Endothelial cell (in vitro differentiated cells): ENCODE measurements at regions not wholly inside any gene's neighbourhood (a gene's known extent, or its start where the extent isn't known, plus 50 kb on each side); places are given as distances from the start of the nearest gene placed in this dataset.

Experiments used
- DNase-seq: peaks from one replicate; pipeline ENCODE4 v3.0.0; 2021; ENCODE audit warnings: low spot score
- H3K27ac Mint-ChIP-seq: one replicate; pipeline ENCODE4 v1.8.0; 2021; ENCODE audit warnings: mixed read lengths, inconsistent platforms; ENCODE audit not compliant: unreplicated experiment
- H3K27me3 Mint-ChIP-seq: one replicate; pipeline ENCODE4 v1.8.0; 2021; ENCODE audit warnings: mild to moderate bottlenecking, moderate library complexity, mixed read lengths, inconsistent platforms; ENCODE audit not compliant: unreplicated experiment
- H3K36me3 Mint-ChIP-seq: one replicate; pipeline ENCODE4 v1.8.0; 2021; ENCODE audit warnings: mild to moderate bottlenecking, low read depth, mixed read lengths, inconsistent platforms; ENCODE audit not compliant: unreplicated experiment
- H3K4me1 Mint-ChIP-seq: one replicate; pipeline ENCODE4 v1.8.0; 2021; ENCODE audit warnings: mild to moderate bottlenecking, mixed read lengths, inconsistent platforms; ENCODE audit not compliant: unreplicated experiment
- H3K4me3 Mint-ChIP-seq: one replicate; pipeline ENCODE4 v1.8.0; 2021; ENCODE audit warnings: mild to moderate bottlenecking, mixed read lengths, inconsistent platforms; ENCODE audit not compliant: unreplicated experiment
- H3K9me3 Mint-ChIP-seq: one replicate; pipeline ENCODE4 v1.8.0; 2021; ENCODE audit warnings: mixed read lengths, inconsistent platforms; ENCODE audit not compliant: unreplicated experiment
- TF ChIP-seq, protein P1 (sequence below): fragments of 200-600 bp; sonication (generic); IDR thresholded peaks from one replicate; pipeline ENCODE4 v1.5.0; 2021; ENCODE audit warnings: antibody characterized with exemption; ENCODE audit not compliant: unreplicated experiment

DNA sequence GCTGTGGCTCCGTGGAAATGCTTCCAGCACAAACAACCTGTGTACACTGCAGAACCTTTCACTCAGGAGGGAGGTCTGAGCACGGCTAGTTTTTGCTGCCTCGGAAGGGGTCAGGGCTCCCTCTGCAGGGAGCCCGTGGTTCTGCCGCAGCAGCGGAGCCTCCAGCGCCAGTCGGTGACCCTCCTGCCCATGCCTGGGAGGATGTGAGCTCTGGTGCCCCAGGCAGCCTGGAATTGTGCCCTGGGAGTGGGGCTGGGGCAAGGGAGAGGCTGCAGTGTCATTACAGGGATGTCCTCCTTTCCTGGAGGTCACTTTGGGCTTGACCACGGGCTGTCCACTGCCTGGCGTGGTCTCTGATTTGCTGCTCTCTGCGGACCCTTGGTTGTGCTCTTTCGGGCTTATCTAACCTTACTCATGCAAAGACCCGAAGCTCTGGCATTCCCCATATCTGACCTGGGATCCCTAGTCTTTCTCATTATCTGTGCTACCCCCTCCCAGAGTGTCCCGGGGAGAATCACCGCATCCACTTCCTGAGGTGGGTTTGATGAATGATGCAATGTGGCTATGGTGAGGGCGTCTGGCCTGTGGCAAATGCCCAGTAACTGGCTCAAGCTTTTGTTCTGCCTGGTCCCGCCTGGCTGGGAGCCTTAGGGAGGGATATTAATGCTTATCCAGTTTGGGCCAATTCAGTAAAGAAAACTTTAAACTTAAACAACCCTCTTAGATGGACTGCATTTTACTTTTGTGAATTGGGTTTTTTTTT lies 59.6 kb upstream of the TAGAP start:
- Mint-ChIP-seq H3K27me3 (peaks cover 7% of the 10 kb centered on the region), H3K27ac (peak overlapping the region; percentile 64), H3K4me1 (peaks cover 43% of the 10 kb centered on the region), H3K4me3 (no peak overlapping the region), H3K9me3 (no peaks in the 10 kb centered on the region), H3K36me3 (no peaks in the 10 kb centered on the region)
- TF ChIP-seq, protein P1, sequence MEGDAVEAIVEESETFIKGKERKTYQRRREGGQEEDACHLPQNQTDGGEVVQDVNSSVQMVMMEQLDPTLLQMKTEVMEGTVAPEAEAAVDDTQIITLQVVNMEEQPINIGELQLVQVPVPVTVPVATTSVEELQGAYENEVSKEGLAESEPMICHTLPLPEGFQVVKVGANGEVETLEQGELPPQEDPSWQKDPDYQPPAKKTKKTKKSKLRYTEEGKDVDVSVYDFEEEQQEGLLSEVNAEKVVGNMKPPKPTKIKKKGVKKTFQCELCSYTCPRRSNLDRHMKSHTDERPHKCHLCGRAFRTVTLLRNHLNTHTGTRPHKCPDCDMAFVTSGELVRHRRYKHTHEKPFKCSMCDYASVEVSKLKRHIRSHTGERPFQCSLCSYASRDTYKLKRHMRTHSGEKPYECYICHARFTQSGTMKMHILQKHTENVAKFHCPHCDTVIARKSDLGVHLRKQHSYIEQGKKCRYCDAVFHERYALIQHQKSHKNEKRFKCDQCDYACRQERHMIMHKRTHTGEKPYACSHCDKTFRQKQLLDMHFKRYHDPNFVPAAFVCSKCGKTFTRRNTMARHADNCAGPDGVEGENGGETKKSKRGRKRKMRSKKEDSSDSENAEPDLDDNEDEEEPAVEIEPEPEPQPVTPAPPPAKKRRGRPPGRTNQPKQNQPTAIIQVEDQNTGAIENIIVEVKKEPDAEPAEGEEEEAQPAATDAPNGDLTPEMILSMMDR = peak; percentile 67
- DNase-seq = peak; percentile 85

DNA sequence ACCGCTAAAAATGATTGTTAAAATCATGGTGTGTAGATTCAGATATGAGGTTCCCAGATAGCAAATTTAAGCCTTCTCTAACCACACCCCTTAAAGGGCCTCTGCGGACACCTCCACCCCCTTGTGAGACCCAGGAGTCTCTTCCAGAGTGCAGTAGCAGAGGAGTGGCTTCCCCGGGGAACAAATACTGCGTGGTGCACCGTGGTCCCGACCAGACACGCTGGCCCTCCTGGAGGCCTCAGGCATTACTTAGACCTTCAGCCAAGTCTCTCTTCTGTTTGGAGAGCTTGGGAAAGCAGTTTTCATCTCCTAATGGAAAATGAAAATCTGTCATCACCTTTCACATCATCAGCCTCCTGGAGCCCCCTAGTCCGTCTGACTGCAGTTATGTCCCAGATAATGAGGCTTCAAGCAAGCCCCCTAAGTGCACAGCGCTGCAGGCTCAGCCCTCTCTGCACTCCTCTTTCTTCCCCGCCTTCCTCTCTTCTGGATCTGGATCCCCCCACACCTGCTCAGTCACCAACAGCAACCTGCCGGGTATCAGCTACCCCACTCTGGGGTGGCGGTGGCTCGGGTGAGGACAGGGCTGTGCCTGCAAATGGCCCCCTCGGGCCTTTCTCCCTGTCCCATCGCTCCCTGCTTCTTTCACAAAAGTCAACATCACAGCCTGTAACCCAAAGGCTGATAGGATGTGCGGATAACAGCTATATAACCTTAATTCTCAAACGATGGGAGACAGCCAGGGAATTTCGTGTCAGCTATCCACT lies 58.8 kb upstream of the TAGAP start:
- H3K27ac Mint-ChIP-seq = peak overlapping the region; percentile 64
- H3K27me3 Mint-ChIP-seq = peaks cover 7% of the 10 kb centered on the region
- TF ChIP-seq, protein P1 = no peak
- no peak for DNase-seq
- H3K4me1 Mint-ChIP-seq = peaks cover 41% of the 10 kb centered on the region
- H3K9me3 Mint-ChIP-seq = no peaks in the 10 kb centered on the region
- H3K4me3 Mint-ChIP-seq = no peak overlapping the region
- H3K36me3 Mint-ChIP-seq = no peaks in the 10 kb centered on the region

DNA sequence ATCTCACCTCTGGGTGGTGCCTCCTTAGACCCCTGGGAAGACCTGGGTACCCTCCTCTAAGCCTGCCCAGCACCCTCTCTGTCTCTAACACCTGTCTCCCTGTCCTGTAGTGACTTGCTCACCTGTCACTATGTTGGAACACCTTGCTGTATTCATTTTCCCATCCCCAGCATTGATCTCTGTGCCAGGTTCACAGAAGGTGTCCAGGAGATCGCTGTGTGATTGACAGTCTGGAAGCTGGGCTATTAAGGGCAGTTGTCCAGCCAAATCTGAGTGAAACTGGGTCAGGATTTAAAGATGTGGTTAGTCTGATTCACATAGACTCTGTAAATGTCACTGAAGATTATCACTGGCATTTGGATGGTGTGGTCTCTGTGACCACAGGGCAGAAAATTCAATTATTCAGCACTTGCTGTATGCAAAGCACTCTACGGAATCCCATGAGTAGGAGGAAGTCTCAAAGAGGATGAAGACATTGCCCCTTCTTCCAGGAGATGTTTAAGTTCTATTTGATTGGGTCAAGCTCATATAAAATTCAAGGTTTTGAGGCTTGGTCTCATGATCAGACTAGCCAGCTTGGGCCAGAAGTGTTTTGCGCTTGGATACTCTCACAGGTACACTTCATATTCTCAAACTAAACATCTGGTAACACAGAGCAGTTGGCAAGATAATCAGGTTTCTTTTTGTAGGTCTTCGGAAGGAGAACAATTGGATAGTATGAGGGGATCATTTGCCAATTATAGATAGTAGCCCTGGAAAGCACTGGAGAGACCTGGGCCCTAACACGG lies 57.8 kb upstream of the TAGAP start:
- Mint-ChIP-seq H3K36me3 (no peaks in the 10 kb centered on the region), H3K27ac (no peak overlapping the region), H3K27me3 (peaks cover 7% of the 10 kb centered on the region), H3K9me3 (no peaks in the 10 kb centered on the region), H3K4me1 (peaks cover 32% of the 10 kb centered on the region), H3K4me3 (no peak overlapping the region)
- DNase-seq = no peak
- TF ChIP-seq, protein P1 = no peak

DNA sequence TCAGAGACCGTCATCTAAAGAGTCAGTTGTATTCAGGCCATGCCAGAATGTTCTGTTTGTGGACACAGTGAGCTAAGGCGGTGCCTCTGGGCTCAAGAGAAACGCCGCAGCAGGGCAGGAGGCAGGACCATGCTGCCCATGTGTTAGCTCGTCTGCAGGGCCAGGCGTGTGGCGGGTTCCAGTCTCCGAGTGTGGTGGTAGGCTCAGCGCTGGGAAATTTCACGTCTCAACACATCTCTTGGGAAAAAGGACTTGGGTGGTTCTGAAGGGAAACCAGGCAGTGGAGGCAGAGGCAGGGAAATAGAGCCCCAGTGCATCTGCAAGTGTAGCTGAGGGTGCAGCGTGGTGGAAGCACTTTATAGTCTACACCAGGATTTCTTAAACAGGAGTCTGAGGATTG lies 56.9 kb upstream of the TAGAP start:
- H3K4me1 Mint-ChIP-seq = peaks cover 23% of the 10 kb centered on the region
- H3K9me3 Mint-ChIP-seq = no peaks in the 10 kb centered on the region
- peaks cover 7% of the 10 kb centered on the region for H3K27me3 Mint-ChIP-seq
- H3K4me3 Mint-ChIP-seq = no peak overlapping the region
- DNase-seq = no peak
- H3K36me3 Mint-ChIP-seq = no peaks in the 10 kb centered on the region
- TF ChIP-seq, protein P1 = no peak
- H3K27ac Mint-ChIP-seq = no peak overlapping the region
